TTC549 (cell line): ENCODE measurements at regions not wholly inside any gene's neighbourhood (a gene's known extent, or its start where the extent isn't known, plus 50 kb on each side); places are given as distances from the start of the nearest gene placed in this dataset.

Source experiments
- FAIRE-seq: peaks from 2 replicates; lab custom pipeline; 2012; peaks lifted over from hg19 to GRCh38; lab: Jason Lieb, UNC

- FAIRE-seq = no peak
These were observed 1139.4 kb upstream of the GYPC start for GRCh38 chr2:125516496-125517109.

GRCh38 chr2:125526093-125526492 is 1129.9 kb upstream of the GYPC start:
- no peak for FAIRE-seq

- FAIRE-seq = no peak
These were observed 1120.9 kb upstream of the GYPC start for GRCh38 chr2:125535089-125535488.

GRCh38 chr2:125543968-125544514 is 1111.9 kb upstream of the GYPC start:
- FAIRE-seq = no peak

GRCh38 chr2:125553768-125554167 is 1102.2 kb upstream of the GYPC start:
- no peak for FAIRE-seq

- FAIRE-seq = no peak
These were observed 1101.0 kb upstream of the GYPC start for GRCh38 chr2:125554956-125555355.

GRCh38 chr2:125559186-125559585 is 1096.8 kb upstream of the GYPC start:
- no peak for FAIRE-seq

- FAIRE-seq = no peak
These were observed 1095.1 kb upstream of the GYPC start for GRCh38 chr2:125560855-125561254.

- no peak for FAIRE-seq
These were observed 1094.7 kb upstream of the GYPC start for GRCh38 chr2:125561302-125561701.

- FAIRE-seq = no peak
These were observed 1093.0 kb upstream of the GYPC start for GRCh38 chr2:125562924-125563323.

- FAIRE-seq = no peak
These were observed 1091.5 kb upstream of the GYPC start for GRCh38 chr2:125564471-125564870.

GRCh38 chr2:125566422-125566821 is 1089.5 kb upstream of the GYPC start:
- FAIRE-seq = no peak

- FAIRE-seq = no peak
These were observed 1088.9 kb upstream of the GYPC start for GRCh38 chr2:125567100-125567499.

- FAIRE-seq = no peak
These were observed 1083.3 kb upstream of the GYPC start for GRCh38 chr2:125572660-125573059.

- no peak for FAIRE-seq
These were observed 1082.5 kb upstream of the GYPC start for GRCh38 chr2:125573432-125573831.

GRCh38 chr2:125576558-125576957 is 1079.4 kb upstream of the GYPC start:
- no peak for FAIRE-seq

GRCh38 chr2:125581557-125581956 is 1074.4 kb upstream of the GYPC start:
- FAIRE-seq = no peak

GRCh38 chr2:125582516-125582915 is 1073.4 kb upstream of the GYPC start:
- FAIRE-seq = no peak

- no peak for FAIRE-seq
These were observed 1071.2 kb upstream of the GYPC start for GRCh38 chr2:125584732-125585131.

- FAIRE-seq = no peak
These were observed 1067.2 kb upstream of the GYPC start for GRCh38 chr2:125588780-125589179.

- FAIRE-seq = no peak
These were observed 1064.0 kb upstream of the GYPC start for GRCh38 chr2:125591954-125592353.

- FAIRE-seq = no peak
These were observed 1062.9 kb upstream of the GYPC start for GRCh38 chr2:125593036-125593435.

GRCh38 chr2:125596612-125597011 is 1059.3 kb upstream of the GYPC start:
- no peak for FAIRE-seq

- no peak for FAIRE-seq
These were observed 1040.5 kb upstream of the GYPC start for GRCh38 chr2:125615438-125615837.

- FAIRE-seq = no peak
These were observed 1025.6 kb upstream of the GYPC start for GRCh38 chr2:125630377-125630776.
